H9 (cell line): ENCODE measurements at regions not wholly inside any gene's neighbourhood (a gene's known extent, or its start where the extent isn't known, plus 50 kb on each side); places are given as distances from the start of the nearest gene placed in this dataset.

Experiments
- DNase-seq: peaks from one replicate; pipeline ENCODE4 v3.0.0-alpha.2; 2017
- H2AFZ ChIP-seq: one replicate; pipeline ENCODE4 v1.6.1; 2013; ENCODE audit warnings: mild to moderate bottlenecking, low read length, control low read depth, moderate library complexity
- H2AK5ac ChIP-seq: 2 replicates; pipeline ENCODE4 v1.6.1; 2013; ENCODE audit warnings: low read length, control low read depth, mixed read lengths; ENCODE audit not compliant: insufficient read length
- H2BK120ac ChIP-seq: one replicate; pipeline ENCODE4 v1.6.1; 2013; ENCODE audit warnings: low read depth, mild to moderate bottlenecking, low read length, control low read depth, inconsistent platforms; ENCODE audit not compliant: poor library complexity, severe bottlenecking
- H2BK12ac ChIP-seq: 2 replicates; pipeline ENCODE4 v1.6.1; 2013; ENCODE audit warnings: low read length, control low read depth, mixed read lengths, low read depth; ENCODE audit not compliant: insufficient read length
- H2BK15ac ChIP-seq: 2 replicates; pipeline ENCODE4 v1.6.1; 2013; ENCODE audit warnings: low read depth, low read length, control low read depth
- H2BK20ac ChIP-seq: one replicate; pipeline ENCODE4 v1.6.1; 2013; ENCODE audit warnings: low read depth, mild to moderate bottlenecking, low read length, control low read depth, inconsistent platforms; ENCODE audit not compliant: poor library complexity, severe bottlenecking
- H2BK5ac ChIP-seq: 2 replicates; pipeline ENCODE4 v1.6.1; 2013; ENCODE audit warnings: low read length, control low read depth, mixed read lengths; ENCODE audit not compliant: insufficient read length
- H3K14ac ChIP-seq: 2 replicates; pipeline ENCODE4 v1.6.1; 2013; ENCODE audit warnings: low read length, control low read depth; ENCODE audit not compliant: insufficient read depth
- H3K18ac ChIP-seq: 2 replicates; pipeline ENCODE4 v1.6.1; 2013; ENCODE audit warnings: low read depth, mild to moderate bottlenecking, mixed read lengths, low read length, control low read depth; ENCODE audit not compliant: insufficient read length
- H3K23ac ChIP-seq: 2 replicates; pipeline ENCODE4 v1.6.1; 2013; ENCODE audit warnings: low read length, control low read depth, mixed read lengths, low read depth; ENCODE audit not compliant: insufficient read length
- H3K23me2 ChIP-seq: 2 replicates; pipeline ENCODE4 v1.6.1; 2013; ENCODE audit warnings: low read depth, mild to moderate bottlenecking, mixed read lengths, low read length, control low read depth; ENCODE audit not compliant: insufficient read length, poor library complexity, severe bottlenecking
- H3K27ac ChIP-seq: 2 replicates; pipeline ENCODE4 v1.5.1; 2013; ENCODE audit warnings: low read length, control low read depth, mixed read lengths, low read depth; ENCODE audit not compliant: insufficient read length
- H3K27me3 ChIP-seq: 2 replicates; pipeline ENCODE4 v1.6.1; 2013; ENCODE audit warnings: low read length, control low read depth, inconsistent platforms; ENCODE audit not compliant: insufficient read depth
- H3K4ac ChIP-seq: 2 replicates; pipeline ENCODE4 v1.6.1; 2013; ENCODE audit warnings: low read depth, mild to moderate bottlenecking, control low read depth, inconsistent platforms, low read length, moderate library complexity
- H3K4me1 ChIP-seq: 2 replicates; pipeline ENCODE4 v1.6.1; 2013; ENCODE audit warnings: low read length, control low read depth, inconsistent platforms; ENCODE audit not compliant: insufficient read depth
- H3K4me2 ChIP-seq: 2 replicates; pipeline ENCODE4 v1.6.1; 2013; ENCODE audit warnings: low read length, control low read depth, mixed read lengths; ENCODE audit not compliant: insufficient read length, insufficient read depth
- H3K56ac ChIP-seq: 2 replicates; pipeline ENCODE4 v1.6.1; 2013; ENCODE audit warnings: low read depth, mild to moderate bottlenecking, mixed read lengths, low read length, control low read depth; ENCODE audit not compliant: insufficient read length
- H3K79me1 ChIP-seq: 2 replicates; pipeline ENCODE4 v1.6.1; 2013; ENCODE audit warnings: low read depth, mild to moderate bottlenecking, moderate library complexity, low read length, control low read depth, inconsistent platforms; ENCODE audit not compliant: insufficient read depth, poor library complexity, severe bottlenecking
- H3K79me2 ChIP-seq: 2 replicates; pipeline ENCODE4 v1.6.1; 2013; ENCODE audit warnings: low read length, control low read depth, inconsistent platforms; ENCODE audit not compliant: insufficient read depth
- H3K9ac ChIP-seq: 2 replicates; pipeline ENCODE4 v1.6.1; 2013; ENCODE audit warnings: low read length, control low read depth, mixed read lengths; ENCODE audit not compliant: insufficient read length; ENCODE audit errors: extremely low read depth
- H3K9me3 ChIP-seq: one replicate; pipeline ENCODE4 v1.6.1; 2013; ENCODE audit warnings: low read depth, low read length, inconsistent platforms; ENCODE audit not compliant: control insufficient read depth
- H3T11ph ChIP-seq: one replicate; pipeline ENCODE4 v1.6.1; 2013; ENCODE audit warnings: mild to moderate bottlenecking, low read length, control low read depth, inconsistent platforms
- H4K20me1 ChIP-seq: one replicate; pipeline ENCODE4 v1.6.1; 2013; ENCODE audit not compliant: control insufficient read depth, insufficient read length, insufficient read depth
- H4K5ac ChIP-seq: 2 replicates; pipeline ENCODE4 v1.6.1; 2013; ENCODE audit warnings: low read depth, mild to moderate bottlenecking, mixed read lengths, low read length, control low read depth; ENCODE audit not compliant: insufficient read length
- H4K8ac ChIP-seq: replicated peaks from 2 replicates; pipeline ENCODE4 v1.6.1; 2013; ENCODE audit warnings: low read length, control low read depth, mixed read lengths, low read depth; ENCODE audit not compliant: insufficient read length
- H4K91ac ChIP-seq: 2 replicates; pipeline ENCODE4 v1.6.1; 2013; ENCODE audit warnings: low read depth, mild to moderate bottlenecking, moderate library complexity, mixed read lengths, low read length, control low read depth; ENCODE audit not compliant: insufficient read length
- H3K27ac Mint-ChIP-seq, 3 experiments: 2 replicates in 2 of 3; 3 replicates in 1 of 3; pipeline ENCODE4 v1.8.0; 2020 to 2021; ENCODE audit warnings: mixed read lengths in 3 of 3, mild to moderate bottlenecking in 1 of 3, moderate library complexity in 1 of 3
- H3K27me3 Mint-ChIP-seq: 2 replicates; pipeline ENCODE4 v1.8.0; 2021; ENCODE audit warnings: low read depth, mild to moderate bottlenecking, moderate library complexity, mixed read lengths
- H3K36me3 Mint-ChIP-seq, 3 experiments: 2 replicates in 2 of 3; 3 replicates in 1 of 3; pipeline ENCODE4 v1.8.0; 2020 to 2021; ENCODE audit warnings: low read depth in 3 of 3, mixed read lengths in 3 of 3; ENCODE audit not compliant: insufficient read depth in 1 of 3
- H3K4me1 Mint-ChIP-seq, 2 experiments: 2 replicates each; pipeline ENCODE4 v1.8.0; 2020; ENCODE audit warnings: mixed read lengths in 2 of 2
- H3K4me3 Mint-ChIP-seq, 2 experiments: 2 replicates in 1 of 2; 3 replicates in 1 of 2; pipeline ENCODE4 v1.8.0; 2020 to 2021; ENCODE audit warnings: mild to moderate bottlenecking in 2 of 2, mixed read lengths in 2 of 2, moderate library complexity in 1 of 2
- H3K9me3 Mint-ChIP-seq, 2 experiments: 2 replicates in 1 of 2; 3 replicates in 1 of 2; pipeline ENCODE4 v1.8.0; 2020; ENCODE audit warnings: mild to moderate bottlenecking in 2 of 2, mixed read lengths in 2 of 2, moderate library complexity in 1 of 2
- CTCF ChIP-seq: fragments of 200-600 bp; sonication (generic); conservative IDR thresholded peaks from 3 replicates; pipeline ENCODE4 v1.8.0; 2021; ENCODE audit warnings: antibody characterized with exemption, mild to moderate bottlenecking
- WGBS: extraction: QIAGEN DNeasy Blood & Tissue Kit; methylation state at CpG from one replicate; pipeline ENCODE4 v1.1.7; 2013; ENCODE audit warnings: missing lambda C conversion rate, low lambda C conversion rate, mixed read lengths; ENCODE audit not compliant: insufficient read length; ENCODE audit errors: extremely low coverage; 5-methylcytosine and 5-hydroxymethylcytosine counted together

- H3K4me1 Mint-ChIP-seq = 0 out of 4 replicates have a peak, but pooled peaks cover 0 to 3% of the 10 kb centered on the region in 2 experiments
- H3K36me3 Mint-ChIP-seq = no peaks in the 10 kb centered on the region
- H4K20me1 ChIP-seq = no peaks in the 10 kb centered on the region
- H2BK20ac ChIP-seq = no peak overlapping the region
- no peaks in the 10 kb centered on the region for H3K9me3 Mint-ChIP-seq
- no peak for DNase-seq
- no peak overlapping the region for H4K91ac ChIP-seq
- H3T11ph ChIP-seq = no peak overlapping the region
- no peaks in the 10 kb centered on the region for H3K23me2 ChIP-seq
- TF ChIP-seq CTCF = no peak
- no peak overlapping the region for H2BK120ac ChIP-seq
- no peak overlapping the region for H4K8ac ChIP-seq
- no peak overlapping the region for H3K4ac ChIP-seq
- no peak overlapping the region for H2BK15ac ChIP-seq
- H3K18ac ChIP-seq = no peak overlapping the region
- WGBS = no CpG with 5 or more reads among the region's 2 CpGs
- H2BK12ac ChIP-seq = no peak overlapping the region
- H3K27ac ChIP-seq = no peak overlapping the region
- H3K4me1 ChIP-seq = no peaks in the 10 kb centered on the region
- no peak overlapping the region for H2AFZ ChIP-seq
- H3K23ac ChIP-seq = no peak overlapping the region
- no peak overlapping the region for H2AK5ac ChIP-seq
- H3K14ac ChIP-seq = no peak overlapping the region
- no peaks in the 10 kb centered on the region for H3K27me3 ChIP-seq
- no peak overlapping the region for H3K9ac ChIP-seq
- no peak overlapping the region for H3K56ac ChIP-seq
- no peak overlapping the region for H2BK5ac ChIP-seq
- H3K27ac Mint-ChIP-seq = no peak overlapping the region
- H3K4me3 Mint-ChIP-seq = no peak overlapping the region
- H3K9me3 ChIP-seq = no peaks in the 10 kb centered on the region
- H4K5ac ChIP-seq = no peak overlapping the region
- H3K27me3 Mint-ChIP-seq = no peaks in the 10 kb centered on the region
- H3K79me2 ChIP-seq = no peaks in the 10 kb centered on the region
- no peaks in the 10 kb centered on the region for H3K79me1 ChIP-seq
- no peak overlapping the region for H3K4me2 ChIP-seq
Observed at GRCh38 chr2:228801451-228801850, 469.6 kb downstream of the PID1 start.
